ENCODE measurements at regions not wholly inside any gene's neighbourhood (a gene's known extent, or its start where the extent isn't known, plus 50 kb on each side); places are given as distances from the start of the nearest gene placed in this dataset.
"Not testable (repeated sequence)": the region's sequence is repeated elsewhere in the genome, so short reads cannot be mapped to it uniquely, and the experiment has no call there.

DNA sequence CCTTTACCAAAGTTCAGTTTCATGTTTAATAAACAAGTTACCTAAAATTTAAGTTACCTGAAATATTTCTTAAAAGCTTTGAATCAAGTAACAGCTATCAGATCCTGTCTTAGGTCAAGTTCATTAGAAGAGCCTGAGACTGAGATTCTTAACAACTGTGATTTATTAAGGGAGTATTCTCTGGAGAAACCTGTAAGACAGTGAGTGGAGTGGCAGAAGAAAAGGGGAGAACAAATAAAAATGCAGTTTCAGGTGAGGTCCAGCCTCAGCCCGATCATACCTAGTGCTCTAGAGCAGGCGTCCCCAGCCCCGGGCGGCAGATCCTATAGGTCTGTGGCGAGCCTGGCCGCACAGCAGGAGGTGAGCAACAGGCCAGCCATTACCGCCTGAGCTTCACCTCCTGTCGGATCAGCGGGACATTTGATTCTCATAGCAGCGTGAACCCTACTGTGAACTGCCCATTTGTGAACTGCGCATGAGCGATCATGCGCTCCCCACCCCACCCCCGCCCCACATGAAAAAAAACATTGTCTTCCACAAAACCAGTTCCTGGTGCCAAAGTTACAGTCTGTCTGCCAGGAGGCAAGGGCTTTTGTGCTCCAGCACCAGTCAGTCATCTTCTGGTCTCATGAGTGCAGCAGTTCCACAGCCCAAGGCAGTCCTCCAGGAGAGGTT is 59.2 kb upstream of the ADGRB3 start:
- FAIRE-seq, result no peak

DNA sequence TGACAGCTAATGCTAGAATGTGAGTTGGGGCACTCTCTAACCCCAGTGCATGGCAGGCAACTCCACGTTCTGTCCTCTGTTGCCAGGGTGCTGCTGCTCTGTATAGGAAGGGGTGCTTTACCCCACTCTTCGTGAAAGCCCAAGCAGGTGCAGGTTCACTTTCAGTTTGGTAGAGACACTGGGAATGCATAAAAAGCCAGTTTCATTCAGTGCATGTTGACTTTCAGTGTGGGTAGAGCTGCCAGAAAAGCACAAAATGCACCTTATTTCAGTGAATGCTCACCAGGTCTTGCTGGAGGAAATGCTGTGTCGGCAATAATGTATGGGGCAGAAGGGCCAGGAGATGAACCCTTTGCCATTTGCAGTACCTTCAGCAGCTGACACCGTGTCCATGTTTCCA is 62.1 kb upstream of the ADGRB3 start:
- FAIRE-seq, result no peak

DNA sequence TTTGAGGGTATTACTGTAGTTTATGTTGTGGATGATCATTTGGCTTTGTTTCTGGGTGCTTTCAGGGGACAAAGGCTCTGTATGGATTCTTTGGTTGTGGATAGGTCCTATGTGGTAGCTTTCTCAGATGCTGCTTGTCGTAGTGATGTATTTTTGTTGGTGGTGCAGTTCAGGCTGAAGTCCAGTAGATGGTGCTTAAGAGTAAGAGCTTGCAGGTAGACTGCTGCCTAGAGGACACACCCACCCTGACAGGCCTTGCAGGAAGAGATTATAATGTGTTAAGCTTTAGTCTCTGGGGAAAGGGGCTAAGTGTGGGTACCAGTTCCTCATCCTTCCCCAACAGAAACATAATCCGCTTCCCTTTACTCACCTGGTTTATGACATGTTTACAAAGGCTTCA is 62.6 kb upstream of the ADGRB3 start:
- FAIRE-seq, result no peak

DNA sequence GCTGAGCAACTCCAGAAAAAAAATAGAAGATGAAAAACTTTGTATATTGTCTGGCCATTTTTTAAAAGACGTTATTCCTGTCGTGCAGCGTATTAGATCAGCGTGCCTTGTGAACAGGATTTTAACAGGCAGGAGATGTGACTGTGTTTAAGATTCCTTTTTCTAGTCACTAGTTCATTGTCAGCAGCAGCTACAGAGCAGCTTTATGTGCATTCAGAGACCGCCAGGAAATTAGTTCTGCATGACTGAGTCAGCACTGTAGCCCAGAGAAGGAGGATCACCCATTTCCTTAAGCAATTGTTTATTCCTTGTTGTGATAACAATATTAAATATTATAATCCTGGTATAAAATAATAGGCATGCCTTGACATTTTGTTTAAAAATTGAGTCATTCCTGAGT is 75.4 kb upstream of the ADGRB3 start:
- FAIRE-seq, result no peak

DNA sequence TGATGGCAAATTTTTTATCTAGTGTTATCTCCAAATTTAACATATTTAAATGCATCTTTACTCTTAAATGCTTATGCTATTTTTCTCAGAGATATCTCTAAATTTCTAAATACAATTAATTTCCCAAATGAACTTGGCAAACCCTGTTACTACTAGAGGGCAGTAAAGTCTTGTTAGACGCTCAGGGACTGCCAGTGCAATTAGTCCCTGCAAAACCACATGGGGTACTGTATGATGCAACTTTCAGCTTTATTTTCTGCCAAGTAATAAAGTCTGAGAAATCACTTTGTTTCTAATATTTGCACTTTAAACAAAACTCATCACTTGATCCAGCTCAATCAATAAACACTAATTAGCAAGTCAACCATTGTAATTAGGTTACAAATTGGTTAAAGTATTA is 76.0 kb upstream of the ADGRB3 start:
- no peak for FAIRE-seq

DNA sequence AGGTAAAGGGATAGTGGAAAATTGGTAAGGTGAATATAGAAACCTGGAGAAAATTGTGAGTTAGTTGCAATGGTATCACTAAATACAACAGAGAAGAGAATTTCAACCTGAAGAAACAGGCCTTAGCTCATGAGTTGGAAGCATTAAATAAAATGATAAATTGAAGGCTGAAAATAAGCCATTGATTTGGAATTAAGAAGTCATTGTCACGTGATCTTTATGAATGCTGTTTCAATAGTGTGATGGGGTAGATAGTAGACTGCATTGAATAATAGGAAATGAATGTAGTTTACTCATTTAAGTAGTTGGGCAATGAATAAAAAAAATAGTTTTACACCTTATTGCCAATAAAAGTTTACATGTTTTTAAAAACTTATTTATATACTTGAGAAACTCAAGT is 88.5 kb upstream of the ADGRB3 start:
- no peak for FAIRE-seq

DNA sequence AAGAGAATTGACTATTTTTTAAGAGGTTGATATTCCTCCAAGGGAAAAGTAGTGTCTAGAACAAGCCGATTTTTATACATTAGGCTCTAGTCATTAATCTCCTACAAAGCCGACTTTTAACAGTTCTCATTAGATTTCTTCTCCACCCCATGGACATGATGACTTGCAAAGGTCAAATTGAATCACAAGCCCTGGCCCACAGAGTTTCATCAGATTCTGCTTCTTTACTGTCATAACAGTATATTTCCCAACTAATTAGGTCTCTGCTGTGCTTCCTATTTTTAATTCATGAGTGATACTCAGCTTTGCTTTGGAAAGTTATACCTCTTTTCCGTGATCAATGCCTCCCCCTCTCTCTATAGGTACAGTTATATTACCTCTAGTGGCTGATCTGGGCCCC is 90.6 kb upstream of the ADGRB3 start:
- no peak for FAIRE-seq

DNA sequence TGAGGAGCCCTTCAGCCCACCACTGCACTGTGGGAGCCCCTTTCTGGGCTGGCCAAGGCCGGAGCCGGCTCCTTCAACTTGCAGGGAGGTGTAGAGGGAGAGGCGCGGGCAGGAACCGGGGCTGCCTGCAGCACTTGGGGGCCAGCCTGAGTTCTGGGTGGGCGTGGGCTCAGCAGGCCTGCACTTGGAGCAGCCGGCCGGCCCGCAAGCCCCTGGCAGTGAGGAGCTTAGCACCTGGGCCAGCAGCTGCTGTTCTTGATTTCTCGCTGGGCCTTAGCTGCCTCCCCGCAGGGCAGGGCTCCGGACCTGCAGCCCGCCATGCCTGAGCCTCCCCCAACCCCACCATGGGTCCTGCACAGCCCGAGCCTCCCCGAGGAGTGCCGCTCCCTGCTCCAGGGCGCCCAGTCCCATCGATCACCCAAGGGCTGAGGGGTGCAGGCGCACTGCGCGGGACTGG is 101.7 kb upstream of the ADGRB3 start:
- no peak for FAIRE-seq

DNA sequence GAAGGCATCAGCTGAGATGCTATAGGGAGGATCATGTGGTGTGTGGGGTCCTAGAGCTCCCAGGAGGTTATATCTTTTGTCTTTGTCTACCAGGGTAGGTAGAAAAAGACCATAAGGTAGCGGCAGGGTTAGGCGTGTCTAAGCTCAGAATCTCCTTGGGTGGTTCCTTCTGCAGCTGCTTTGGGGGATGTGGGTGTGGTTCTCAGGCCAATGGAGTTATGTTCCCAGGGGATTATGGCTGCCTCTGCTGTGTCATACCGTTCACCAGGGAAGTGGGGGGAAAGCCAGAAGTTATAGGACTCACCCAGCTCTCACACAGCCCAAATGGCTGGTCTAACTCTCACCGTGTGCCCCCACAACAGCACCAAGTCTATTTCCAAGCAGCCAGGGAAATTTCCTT is 107.4 kb upstream of the ADGRB3 start:
- FAIRE-seq, result no peak

DNA sequence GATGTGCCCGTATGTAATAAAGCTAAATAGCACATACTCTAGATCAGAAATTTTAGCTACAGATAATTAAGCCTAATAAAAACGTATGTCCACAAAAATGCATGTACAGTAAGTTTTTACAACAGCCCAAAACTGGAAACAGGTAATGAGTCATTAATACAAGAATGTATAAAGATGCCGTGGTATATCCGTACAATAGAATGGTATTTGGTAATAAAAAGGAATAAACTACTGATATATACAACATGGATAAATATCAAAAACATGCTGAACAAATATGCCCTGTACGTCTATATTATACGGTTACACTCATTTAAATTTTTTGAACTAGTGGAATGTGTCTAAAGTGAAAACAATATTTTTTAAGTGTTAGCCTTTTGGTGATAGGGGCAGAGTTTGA is 128.2 kb upstream of the ADGRB3 start:
- FAIRE-seq, result no peak

DNA sequence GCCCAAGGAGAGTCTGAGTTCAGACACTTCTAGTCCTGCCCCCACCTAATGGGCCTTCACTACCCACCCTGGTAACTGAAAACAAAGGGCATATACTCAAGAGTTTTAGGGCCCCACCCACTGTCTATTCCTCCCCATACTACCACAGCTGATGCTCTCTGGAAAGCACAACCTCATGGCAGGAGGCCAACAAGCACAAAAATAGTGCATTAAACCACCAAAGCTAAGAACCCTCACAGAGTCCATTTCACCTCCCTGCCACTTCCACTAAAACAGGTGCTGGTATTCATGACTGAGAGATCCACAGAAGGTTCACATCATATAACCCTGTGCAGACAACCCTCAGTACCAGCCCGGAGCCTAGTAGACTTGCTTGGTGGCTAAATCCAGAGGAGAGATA is 132.1 kb upstream of the ADGRB3 start:
- FAIRE-seq, result no peak

DNA sequence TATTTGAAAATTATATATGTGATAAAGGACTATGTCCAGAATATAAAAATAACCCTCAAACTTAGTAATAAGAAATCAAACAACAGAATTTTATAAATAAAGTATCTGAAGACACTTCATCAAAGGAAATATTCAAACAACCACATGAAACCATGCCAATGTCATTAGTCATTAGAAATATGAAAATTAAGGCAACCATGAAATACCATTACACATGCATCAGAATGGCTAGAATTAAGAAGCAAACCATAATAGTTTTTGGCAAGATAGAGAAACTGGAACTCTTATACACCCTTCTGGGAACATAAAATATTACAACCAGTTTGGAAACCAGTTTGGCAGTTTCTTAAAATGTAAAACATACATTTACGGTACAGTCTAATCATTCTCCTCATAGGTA is 137.2 kb upstream of the ADGRB3 start:
- no peak for FAIRE-seq

DNA sequence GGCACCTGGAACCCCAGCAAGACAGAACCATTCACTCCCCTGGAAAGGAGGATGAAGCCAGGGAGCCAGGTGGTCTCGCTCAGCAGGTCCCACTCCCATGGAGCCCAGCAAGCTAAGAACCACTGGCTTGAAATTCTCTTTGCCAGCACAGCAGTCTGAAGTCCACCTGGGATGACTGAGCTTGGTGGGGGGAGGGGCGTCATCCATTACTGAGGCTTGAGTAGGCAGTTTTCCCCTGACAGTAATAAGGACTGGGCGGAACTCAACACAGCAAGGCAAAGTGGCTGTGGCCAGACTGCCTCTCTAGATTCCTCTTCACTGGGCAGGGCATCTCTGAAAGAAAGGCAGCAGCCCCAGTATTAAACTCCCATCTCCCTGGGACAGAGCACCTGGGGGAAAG is 140.2 kb upstream of the ADGRB3 start:
- not testable (repeated sequence) for FAIRE-seq

DNA sequence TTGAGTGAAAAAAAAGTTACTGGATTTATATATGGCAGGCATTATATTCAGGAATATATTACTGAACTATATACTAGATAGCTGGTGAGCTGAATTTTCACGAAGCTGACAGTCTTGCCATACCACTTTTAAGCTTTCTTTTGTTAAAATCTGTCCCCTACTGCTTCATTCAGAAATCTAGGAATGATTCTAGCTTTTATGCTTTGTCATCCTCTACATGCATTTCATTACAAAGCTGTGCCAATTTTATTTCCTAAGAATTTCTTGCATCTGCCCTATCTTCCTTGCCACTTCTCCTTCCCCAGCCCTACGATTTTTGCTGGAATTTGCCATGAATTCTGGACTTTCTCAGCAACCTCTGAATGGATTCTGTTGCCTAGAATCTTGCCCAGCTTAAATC is 158.5 kb upstream of the ADGRB3 start:
- no peak for FAIRE-seq

DNA sequence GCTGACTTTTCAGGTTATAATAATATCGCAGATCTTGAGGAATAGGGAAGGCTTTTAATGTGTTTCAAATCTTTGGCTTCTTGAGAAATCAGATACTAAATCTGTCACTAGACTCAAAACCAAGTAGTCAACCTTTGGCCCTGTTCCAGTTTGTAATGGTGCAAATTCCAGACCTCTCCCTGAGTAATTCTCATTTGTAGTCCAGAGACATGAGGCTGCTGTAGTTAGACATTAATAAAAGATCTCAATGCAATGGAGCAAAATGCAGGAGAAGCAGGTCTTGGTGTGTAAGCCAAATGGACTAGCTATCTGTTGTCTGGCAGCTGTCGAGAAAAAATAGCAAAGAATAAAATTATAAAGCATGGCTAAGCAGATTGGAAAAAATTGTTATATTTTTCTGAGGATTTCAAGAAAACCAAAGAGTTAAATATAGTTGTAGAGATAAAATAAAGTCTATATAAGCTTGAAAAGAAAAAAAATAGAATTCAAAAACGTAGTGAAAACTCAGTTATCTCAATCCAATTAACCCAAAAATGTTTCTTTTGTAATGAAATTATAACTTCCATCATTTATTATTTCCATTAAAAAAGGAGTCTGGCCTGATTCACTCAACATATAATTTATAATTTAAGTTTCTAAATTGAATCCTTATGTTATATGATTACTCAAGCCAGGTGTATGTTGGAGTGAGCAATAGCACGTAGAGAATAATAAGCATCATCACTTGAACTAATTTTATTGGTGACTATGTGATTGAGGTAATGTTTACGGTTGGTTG is 161.5 kb upstream of the ADGRB3 start:
- FAIRE-seq, result no peak

DNA sequence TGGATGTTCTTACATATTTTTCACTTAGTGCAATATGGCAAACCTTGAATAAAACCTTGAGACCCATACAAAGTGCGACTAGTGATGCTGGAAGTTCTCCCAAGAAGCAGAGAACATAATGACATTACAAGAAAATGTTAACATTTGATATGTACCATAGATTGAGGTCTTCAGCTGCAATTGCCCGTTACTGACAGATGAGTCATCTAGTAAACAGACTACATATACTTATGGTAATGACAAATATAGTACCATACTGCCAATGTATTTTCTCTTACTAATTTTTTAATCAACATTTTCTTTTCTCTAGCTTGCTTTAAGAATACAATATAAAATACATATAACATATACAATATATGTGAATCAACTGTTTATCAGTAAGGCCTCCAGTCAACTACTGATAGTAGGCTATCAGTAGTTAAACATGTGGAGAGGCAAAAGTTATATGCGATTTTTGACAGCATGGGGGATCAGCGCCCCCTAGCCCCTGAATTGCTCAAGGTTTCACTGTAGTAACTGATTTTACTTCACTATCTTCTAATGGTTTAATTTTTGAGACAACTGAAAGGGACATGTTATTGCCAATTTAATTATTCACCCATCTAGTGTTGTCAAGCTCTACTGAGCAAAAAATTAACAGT is 166.7 kb upstream of the ADGRB3 start:
- FAIRE-seq, result no peak

DNA sequence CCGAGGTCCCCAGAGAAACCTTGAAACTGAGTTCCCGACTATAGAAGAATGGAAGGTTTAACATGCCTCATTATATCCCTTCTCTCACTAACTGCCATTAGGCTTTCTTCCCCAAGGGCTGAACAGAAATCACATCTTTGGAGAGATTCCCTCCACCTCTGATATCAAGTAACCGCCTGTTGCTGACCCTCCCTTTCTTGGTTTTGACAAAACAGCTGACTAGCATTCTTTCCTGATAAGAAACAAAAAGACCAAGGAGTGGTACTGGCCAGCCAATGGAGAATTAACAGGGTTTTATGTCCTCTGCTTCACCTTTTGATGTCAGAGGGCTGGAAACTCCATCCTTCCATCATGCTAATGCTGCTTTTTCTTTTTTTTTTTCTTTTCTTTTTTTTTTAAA is 176.6 kb upstream of the ADGRB3 start:
- FAIRE-seq, result no peak

DNA sequence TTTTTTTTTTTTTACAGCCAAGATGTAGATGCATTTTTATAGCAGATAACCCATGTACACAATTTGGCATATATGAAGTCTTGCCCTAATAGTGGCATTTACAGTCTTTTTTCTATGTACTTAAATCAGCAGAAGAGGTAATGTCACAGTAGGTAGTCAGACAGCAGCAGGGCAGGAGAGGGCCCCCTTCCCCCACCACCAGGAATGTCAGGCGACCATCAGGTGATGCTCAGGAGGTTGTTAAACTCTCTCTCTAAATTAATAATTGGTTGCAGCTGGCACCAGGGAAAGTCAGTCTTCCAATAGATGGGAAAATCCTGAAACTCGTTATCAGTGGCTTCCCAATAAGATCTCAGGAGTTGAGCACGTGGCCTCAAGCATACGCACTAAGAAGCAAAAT is 188.0 kb upstream of the ADGRB3 start:
- no peak for FAIRE-seq

DNA sequence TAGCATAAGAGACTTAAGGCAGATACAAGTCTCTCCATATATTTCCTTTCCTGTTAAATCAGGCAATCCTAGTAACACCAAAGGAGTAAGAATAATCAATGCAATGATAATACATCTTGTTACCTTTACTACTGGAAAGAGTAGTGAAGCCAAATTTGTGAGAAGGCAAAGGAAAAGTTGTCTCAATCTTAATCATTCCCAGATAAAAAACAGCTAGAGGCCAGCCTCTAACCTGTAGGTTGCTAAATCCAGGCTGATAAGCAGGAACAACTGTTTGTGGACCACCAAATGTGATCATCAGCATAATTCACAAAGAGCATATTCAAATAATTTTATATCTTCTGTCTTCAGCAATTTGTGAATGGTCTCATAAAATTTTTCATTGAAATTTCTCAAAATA is 189.2 kb upstream of the ADGRB3 start:
- FAIRE-seq, result no peak

DNA sequence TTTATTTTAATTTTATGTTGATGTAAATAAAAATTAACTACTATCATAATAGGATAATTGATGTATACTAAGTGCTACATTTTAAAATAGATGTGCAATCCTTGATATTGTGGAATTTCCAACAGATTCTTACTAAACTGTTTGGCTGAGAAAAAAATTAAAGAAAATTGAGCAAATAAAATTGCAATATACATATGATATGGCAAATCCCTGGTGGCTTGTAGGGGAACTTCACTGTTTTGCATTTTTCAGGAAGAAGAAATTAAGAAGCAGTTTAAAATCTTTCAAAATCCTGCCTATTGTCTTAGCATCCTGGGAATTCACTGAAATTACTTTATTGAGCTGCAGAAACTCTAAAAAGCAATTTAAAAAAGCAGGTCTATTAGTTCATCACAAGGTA is 191.4 kb upstream of the ADGRB3 start:
- FAIRE-seq, result no peak

DNA sequence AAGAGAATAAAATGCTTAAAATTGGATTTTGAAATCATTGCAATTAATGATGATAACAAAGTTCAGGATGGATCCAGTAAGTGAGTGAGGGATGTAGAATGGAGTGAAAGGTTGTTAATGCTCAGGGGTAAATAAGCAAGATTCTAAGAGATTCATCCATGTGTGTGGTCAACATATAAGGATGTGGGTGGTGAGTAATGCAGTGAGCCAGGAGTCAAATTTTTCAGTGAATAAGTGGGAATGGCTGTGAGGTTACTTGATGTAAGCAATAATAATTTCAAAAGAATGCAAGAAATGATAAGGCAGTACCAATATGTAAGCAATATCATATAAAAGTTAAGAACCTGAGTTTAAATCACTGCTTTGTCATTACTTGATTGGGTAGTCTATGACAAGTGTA is 207.5 kb upstream of the ADGRB3 start:
- no peak for FAIRE-seq

DNA sequence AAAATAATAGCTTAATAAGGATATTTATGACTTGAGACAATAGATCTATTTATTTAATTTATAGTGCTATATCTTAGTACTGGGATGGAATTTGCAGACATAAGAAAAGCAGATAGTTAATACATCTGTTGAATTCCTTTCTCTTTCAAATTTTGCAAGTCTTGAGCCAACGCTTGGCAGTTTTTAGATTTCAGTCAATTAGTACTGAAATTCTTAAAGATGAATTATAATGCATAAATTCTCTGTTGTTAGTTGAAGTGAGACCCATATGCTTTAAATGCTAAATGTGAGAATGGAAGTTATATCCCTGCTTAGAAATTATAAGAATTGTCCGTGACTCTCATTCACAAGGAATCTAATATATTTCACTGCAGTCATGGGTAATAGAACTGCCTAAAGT is 225.1 kb upstream of the ADGRB3 start:
- FAIRE-seq, result no peak

DNA sequence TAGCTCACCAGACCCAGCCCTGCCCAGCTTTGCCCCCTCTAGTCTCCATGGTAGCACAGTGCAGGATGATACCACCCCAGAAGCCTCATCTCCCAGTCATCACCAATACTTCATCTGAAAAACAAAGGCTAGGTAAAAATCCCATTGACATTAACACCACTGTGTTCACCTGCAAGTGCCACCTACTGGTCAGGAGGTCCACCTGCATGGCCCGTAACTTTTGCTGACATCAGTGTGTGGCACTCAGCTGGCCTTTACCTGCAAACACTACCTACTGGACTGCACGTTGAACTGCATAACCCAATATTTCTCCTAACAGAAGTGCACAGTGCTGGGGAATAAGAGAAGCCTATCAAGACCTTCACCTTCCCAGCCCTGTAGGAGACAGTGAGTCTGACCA is 234.7 kb upstream of the ADGRB3 start:
- FAIRE-seq, result no peak

DNA sequence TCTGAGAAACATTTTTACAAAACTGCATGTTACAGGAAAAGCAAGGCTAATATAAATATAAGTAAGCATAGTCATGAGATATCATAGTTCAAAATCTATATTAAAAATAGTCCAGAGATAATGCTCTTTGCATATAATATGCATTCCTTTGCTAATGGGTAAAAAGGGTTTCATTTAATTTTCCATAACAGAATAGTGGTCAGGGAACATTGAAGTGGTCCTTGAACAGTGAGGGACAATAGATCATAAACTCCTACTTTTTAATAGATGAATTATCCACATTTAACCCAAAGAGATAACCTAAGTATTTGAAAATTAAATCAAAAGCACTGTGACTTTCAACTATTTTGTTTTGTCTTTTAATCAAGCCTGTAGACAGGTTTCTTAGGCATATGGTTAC is 243.1 kb upstream of the ADGRB3 start:
- FAIRE-seq, result no peak

Measured in A204.1 (cell line).